ENCODE measurements at regions not wholly inside any gene's neighbourhood (a gene's known extent, or its start where the extent isn't known, plus 50 kb on each side); places are given as distances from the start of the nearest gene placed in this dataset.

DNA sequence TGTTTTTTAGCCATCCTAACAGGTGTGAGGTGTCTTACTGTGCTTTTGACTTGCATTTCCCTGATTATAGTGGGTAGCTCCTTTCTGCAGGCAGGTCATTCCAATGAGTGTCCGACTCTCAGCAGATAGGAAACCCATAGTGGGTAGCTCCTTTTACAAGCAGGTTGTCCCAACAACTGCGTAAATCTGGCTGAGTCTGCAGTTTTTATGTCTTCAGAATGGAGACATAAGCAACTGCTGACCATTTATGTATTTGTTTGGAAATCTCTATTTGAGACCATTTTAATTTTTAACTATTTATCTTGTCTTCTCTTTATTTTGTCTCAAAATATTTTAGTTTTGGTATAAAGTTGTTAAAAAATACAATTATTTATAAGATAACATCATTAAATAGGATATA lies 839.4 kb downstream of the SLITRK6 start:
- no TSS peak for BruUV-seq (replicated peaks)
- Histone ChIP-seq H3K27ac (ENCODE audit: low read depth, low read length) (no peak overlapping the region), H4K20me1 (ENCODE audit: insufficient read depth) (no peaks in the 10 kb centered on the region), H3K9ac (ENCODE audit: low read length) (no peak overlapping the region), H3K79me2 (ENCODE audit: insufficient read depth, low read length) (no peaks in the 10 kb centered on the region), H3K27me3 (ENCODE audit: insufficient read depth, low read length) (no peaks in the 10 kb centered on the region), H3K36me3 (ENCODE audit: control insufficient read depth in 1 of 2, insufficient read depth in 2 of 2, low read length in 2 of 2) (no peaks in the 10 kb centered on the region), H3K9me3 (ENCODE audit: control insufficient read depth in 1 of 2, insufficient read depth in 1 of 2, low read depth in 1 of 2, low read length in 2 of 2) (no peaks in the 10 kb centered on the region; a peak in 1 of 4 replicates), H3K4me2 (ENCODE audit: low read length) (no peak overlapping the region), H2AFZ (ENCODE audit: low read depth, low read length, poor library complexity, severe bottlenecking) (no peak overlapping the region), H3K9me2 (ENCODE audit: insufficient read depth) (no peaks in the 10 kb centered on the region), H3K4me1 (ENCODE audit: control insufficient read depth in 1 of 2, insufficient read depth in 2 of 2, low read length in 2 of 2) (no peaks in the 10 kb centered on the region), H3K4me3 (replicated peaks in 1 of 2; ENCODE audit: low read depth in 1 of 2, low read length in 2 of 2) (no peak overlapping the region)
- intact Hi-C loops (cut with micrococcal nuclease), result no loop called here
- ChIA-PET CTCF (no interaction called here), RAD21 (ENCODE audit: low non-redundant PET in 1 of 2, low total read pairs in 2 of 2, uncharacterized antibody in 2 of 2, unreplicated experiment in 2 of 2) (no interaction called here), POLR2A (no interaction called here)
- DNase-seq (ENCODE audit: low read depth, low spot score) (no peak), ATAC-seq (no peak)
- TF ChIP-seq EGR1 (IDR thresholded peaks at IDR 0.05; ENCODE audit: low read depth) (no peak), FOSL1 (IDR thresholded peaks at IDR 0.05; ENCODE audit: low read depth) (no peak)

DNA sequence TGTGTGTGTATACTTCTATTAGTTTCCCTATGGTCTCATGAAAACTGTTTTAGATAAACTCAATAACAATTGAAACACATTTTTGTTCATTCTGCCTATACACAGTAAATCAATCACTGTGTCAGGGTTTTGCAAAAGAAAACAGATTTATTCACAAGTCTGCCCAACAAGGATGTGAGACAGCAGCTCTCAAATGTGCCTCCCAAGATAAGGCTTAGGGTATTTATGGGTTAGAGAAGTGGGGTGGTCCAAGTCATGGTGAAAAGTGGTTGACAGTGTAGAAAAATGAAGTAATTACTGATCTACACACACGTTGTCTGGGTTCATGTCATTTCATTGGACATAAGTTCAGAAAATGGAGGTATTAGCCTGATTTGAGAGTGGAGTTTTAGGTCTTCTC lies 844.6 kb downstream of the SLITRK6 start:
- H3K4me2 ChIP-seq (ENCODE audit: low read length), result no peak overlapping the region
- TF ChIP-seq POLR2AphosphoS5 (IDR thresholded peaks at IDR 0.05; ENCODE audit: low read depth, low read length) (no peak), EZH2 (IDR thresholded peaks at IDR 0.05) (no peak), SRF (IDR thresholded peaks at IDR 0.05; ENCODE audit: low read depth) (no peak), EGR1 (IDR thresholded peaks at IDR 0.05; ENCODE audit: low read depth) (no peak), ELF1 (IDR thresholded peaks at IDR 0.05; ENCODE audit: borderline replicate concordance, low read depth) (no peak), ATF3 (IDR thresholded peaks at IDR 0.05) (no peak), ZNF274 (IDR thresholded peaks at IDR 0.05; ENCODE audit: low read depth, low read length) (no peak), SIN3A (IDR thresholded peaks at IDR 0.05; ENCODE audit: low read depth) (no peak), ZBTB33 (IDR thresholded peaks at IDR 0.05; ENCODE audit: extremely low read depth, insufficient replicate concordance, low read length) (no peak), TCF7L2 (IDR thresholded peaks at IDR 0.05; ENCODE audit: borderline replicate concordance, extremely low read depth, insufficient read depth, insufficient read length) (no peak), REST (IDR thresholded peaks at IDR 0.05; ENCODE audit: low read depth) (no peak), YY1 (IDR thresholded peaks at IDR 0.05; ENCODE audit: extremely low read depth, insufficient replicate concordance, low read depth, low read length) (no peak), POLR2A (IDR thresholded peaks at IDR 0.05; ENCODE audit: borderline replicate concordance, extremely low read depth, insufficient read depth, insufficient read length) (no peak), EZH2phosphoT487 (IDR thresholded peaks at IDR 0.05; ENCODE audit: borderline replicate concordance) (no peak)
- TF ChIP-seq, protein P1, sequence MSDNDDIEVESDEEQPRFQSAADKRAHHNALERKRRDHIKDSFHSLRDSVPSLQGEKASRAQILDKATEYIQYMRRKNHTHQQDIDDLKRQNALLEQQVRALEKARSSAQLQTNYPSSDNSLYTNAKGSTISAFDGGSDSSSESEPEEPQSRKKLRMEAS (IDR thresholded peaks at IDR 0.05), result no peak

More for the DNA sequence above, 844.6 kb downstream of the SLITRK6 start:
- ChIA-PET RAD21 (ENCODE audit: low non-redundant PET in 1 of 2, low total read pairs in 2 of 2, uncharacterized antibody in 2 of 2, unreplicated experiment in 2 of 2) (interaction anchor here in 1 of 2 experiments (0.5 kb wide), 1 partner anchor 8 kb away, joined by 3 read pairs; no protein-coding TSS in a partner anchor), CTCF (no interaction called here), POLR2A (no interaction called here)
- Histone ChIP-seq H3K9me2 (ENCODE audit: insufficient read depth) (no peaks in the 10 kb centered on the region), H2AFZ (ENCODE audit: low read depth, low read length, poor library complexity, severe bottlenecking) (no peak overlapping the region), H3K27me3 (ENCODE audit: insufficient read depth, low read length) (no peaks in the 10 kb centered on the region), H3K36me3 (ENCODE audit: control insufficient read depth in 1 of 2, insufficient read depth in 2 of 2, low read length in 2 of 2) (no peaks in the 10 kb centered on the region), H3K9me3 (ENCODE audit: control insufficient read depth in 1 of 2, insufficient read depth in 1 of 2, low read depth in 1 of 2, low read length in 2 of 2) (no peaks in the 10 kb centered on the region), H3K4me1 (ENCODE audit: control insufficient read depth in 1 of 2, insufficient read depth in 2 of 2, low read length in 2 of 2) (no peaks in the 10 kb centered on the region), H3K4me3 (replicated peaks in 1 of 2; ENCODE audit: low read depth in 1 of 2, low read length in 2 of 2) (no peak overlapping the region), H4K20me1 (ENCODE audit: insufficient read depth) (no peaks in the 10 kb centered on the region), H3K79me2 (ENCODE audit: insufficient read depth, low read length) (no peaks in the 10 kb centered on the region), H3K27ac (ENCODE audit: low read depth, low read length) (no peak overlapping the region), H3K9ac (ENCODE audit: low read length) (no peak overlapping the region)
- ATAC-seq, result no peak
- intact Hi-C loops (cut with micrococcal nuclease), result no loop called here
- no TSS peak for BruUV-seq (replicated peaks)
- DNase-seq (ENCODE audit: low read depth, low spot score), result no peak

All from HCT116 (cell line).